Stimulated activated naive CD8-positive, alpha-beta T cell treated with anti-CD3 and anti-CD28 coated beads, Interleukin-15, Interleukin-2, amounts not matched to agents 100 ng/mL and 50 ng/mL, for 24 hours (primary cell): ENCODE measurements at regions not wholly inside any gene's neighbourhood (a gene's known extent, or its start where the extent isn't known, plus 50 kb on each side); places are given as distances from the start of the nearest gene placed in this dataset.

Experiments used
- H3K27ac Mint-ChIP-seq: one replicate; pipeline ENCODE4 v1.8.0; 2021; ENCODE audit warnings: mild to moderate bottlenecking, mixed read lengths
- H3K27me3 Mint-ChIP-seq: one replicate; pipeline ENCODE4 v1.8.0; 2021; ENCODE audit warnings: mixed read lengths
- H3K36me3 Mint-ChIP-seq: one replicate; pipeline ENCODE4 v1.8.0; 2021; ENCODE audit warnings: low read depth, mixed read lengths
- H3K4me1 Mint-ChIP-seq: one replicate; pipeline ENCODE4 v1.8.0; 2021; ENCODE audit warnings: low read depth, mixed read lengths
- H3K4me3 Mint-ChIP-seq: one replicate; pipeline ENCODE4 v1.8.0; 2021; ENCODE audit warnings: mild to moderate bottlenecking, mixed read lengths
- H3K9me3 Mint-ChIP-seq: one replicate; pipeline ENCODE4 v1.8.0; 2021; ENCODE audit warnings: mixed read lengths

- Mint-ChIP-seq H3K36me3 (no peaks in the 10 kb centered on the region), H3K27ac (no peak overlapping the region), H3K9me3 (peaks cover 4% of the 10 kb centered on the region), H3K27me3 (peaks cover 16% of the 10 kb centered on the region), H3K4me3 (no peak overlapping the region), H3K4me1 (no peaks in the 10 kb centered on the region)
These were observed 437.6 kb downstream of the MAFB start for GRCh38 chr20:40251284-40251932.

GRCh38 chr20:40249805-40250204 is 439.2 kb downstream of the MAFB start:
- H3K4me1 Mint-ChIP-seq, result no peaks in the 10 kb centered on the region
- H3K27ac Mint-ChIP-seq, result no peak overlapping the region
- H3K9me3 Mint-ChIP-seq, result peaks cover 4% of the 10 kb centered on the region
- H3K36me3 Mint-ChIP-seq, result no peaks in the 10 kb centered on the region
- no peak overlapping the region for H3K4me3 Mint-ChIP-seq
- peaks cover 11% of the 10 kb centered on the region for H3K27me3 Mint-ChIP-seq

GRCh38 chr20:40245829-40246228 is 443.2 kb downstream of the MAFB start:
- H3K4me3 Mint-ChIP-seq, result no peak overlapping the region

GRCh38 chr20:40244286-40244685 is 444.8 kb downstream of the MAFB start:
- no peaks in the 10 kb centered on the region for H3K9me3 Mint-ChIP-seq
- H3K4me1 Mint-ChIP-seq, result no peaks in the 10 kb centered on the region
- H3K4me3 Mint-ChIP-seq, result no peak overlapping the region
- H3K27me3 Mint-ChIP-seq, result peaks cover 11% of the 10 kb centered on the region
- no peak overlapping the region for H3K27ac Mint-ChIP-seq
- H3K36me3 Mint-ChIP-seq, result no peaks in the 10 kb centered on the region

More at GRCh38 chr20:40245829-40246228, 443.2 kb downstream of the MAFB start:
- no peaks in the 10 kb centered on the region for H3K36me3 Mint-ChIP-seq
- H3K27me3 Mint-ChIP-seq, result peaks cover 11% of the 10 kb centered on the region
- no peaks in the 10 kb centered on the region for H3K4me1 Mint-ChIP-seq
- no peak overlapping the region for H3K27ac Mint-ChIP-seq
- H3K9me3 Mint-ChIP-seq, result peaks cover 1% of the 10 kb centered on the region

- Mint-ChIP-seq H3K27ac (no peak overlapping the region), H3K36me3 (no peaks in the 10 kb centered on the region), H3K4me1 (no peaks in the 10 kb centered on the region), H3K9me3 (no peaks in the 10 kb centered on the region), H3K4me3 (no peak overlapping the region), H3K27me3 (peaks cover 12% of the 10 kb centered on the region)
These were observed 447.3 kb downstream of the MAFB start for GRCh38 chr20:40241596-40242343.

- Mint-ChIP-seq H3K27me3 (peaks cover 15% of the 10 kb centered on the region), H3K9me3 (no peaks in the 10 kb centered on the region)
These were observed 450.5 kb downstream of the MAFB start for GRCh38 chr20:40238511-40238910.

GRCh38 chr20:40234593-40234992 is 454.4 kb downstream of the MAFB start:
- H3K36me3 Mint-ChIP-seq, result no peaks in the 10 kb centered on the region
- no peak overlapping the region for H3K27ac Mint-ChIP-seq
- H3K4me1 Mint-ChIP-seq, result no peaks in the 10 kb centered on the region
- H3K27me3 Mint-ChIP-seq, result peaks cover 6% of the 10 kb centered on the region
- no peak overlapping the region for H3K4me3 Mint-ChIP-seq
- no peaks in the 10 kb centered on the region for H3K9me3 Mint-ChIP-seq

More at GRCh38 chr20:40238511-40238910, 450.5 kb downstream of the MAFB start:
- Mint-ChIP-seq H3K27ac (no peak overlapping the region), H3K4me3 (no peak overlapping the region), H3K36me3 (no peaks in the 10 kb centered on the region), H3K4me1 (no peaks in the 10 kb centered on the region)

- no peak overlapping the region for H3K27ac Mint-ChIP-seq
- H3K4me1 Mint-ChIP-seq, result no peaks in the 10 kb centered on the region
- no peaks in the 10 kb centered on the region for H3K9me3 Mint-ChIP-seq
- no peak overlapping the region for H3K4me3 Mint-ChIP-seq
- peaks cover 9% of the 10 kb centered on the region for H3K27me3 Mint-ChIP-seq
- H3K36me3 Mint-ChIP-seq, result no peaks in the 10 kb centered on the region
These were observed 455.6 kb downstream of the MAFB start for GRCh38 chr20:40233406-40233805.

GRCh38 chr20:40232756-40233155 is 456.3 kb downstream of the MAFB start:
- Mint-ChIP-seq H3K4me1 (no peaks in the 10 kb centered on the region), H3K27ac (no peak overlapping the region), H3K9me3 (no peaks in the 10 kb centered on the region), H3K36me3 (no peaks in the 10 kb centered on the region), H3K4me3 (no peak overlapping the region), H3K27me3 (peaks cover 9% of the 10 kb centered on the region)

GRCh38 chr20:40232273-40232672 is 456.8 kb downstream of the MAFB start:
- Mint-ChIP-seq H3K9me3 (no peaks in the 10 kb centered on the region), H3K36me3 (no peaks in the 10 kb centered on the region), H3K4me3 (no peak overlapping the region), H3K4me1 (no peaks in the 10 kb centered on the region), H3K27me3 (peaks cover 9% of the 10 kb centered on the region), H3K27ac (no peak overlapping the region)

- H3K27ac Mint-ChIP-seq, result no peak overlapping the region
- H3K9me3 Mint-ChIP-seq, result no peaks in the 10 kb centered on the region
- no peak overlapping the region for H3K4me3 Mint-ChIP-seq
- H3K36me3 Mint-ChIP-seq, result no peaks in the 10 kb centered on the region
- peaks cover 5% of the 10 kb centered on the region for H3K27me3 Mint-ChIP-seq
- H3K4me1 Mint-ChIP-seq, result no peaks in the 10 kb centered on the region
These were observed 458.6 kb downstream of the MAFB start for GRCh38 chr20:40230486-40230885.

- Mint-ChIP-seq H3K9me3 (peaks cover 3% of the 10 kb centered on the region), H3K27ac (no peak overlapping the region), H3K4me3 (no peak overlapping the region), H3K27me3 (peaks cover 5% of the 10 kb centered on the region), H3K36me3 (no peaks in the 10 kb centered on the region), H3K4me1 (no peaks in the 10 kb centered on the region)
These were observed 463.4 kb downstream of the MAFB start for GRCh38 chr20:40225596-40225995.

GRCh38 chr20:40223810-40224209 is 465.2 kb downstream of the MAFB start:
- H3K27ac Mint-ChIP-seq, result no peak overlapping the region
- H3K27me3 Mint-ChIP-seq, result no peaks in the 10 kb centered on the region
- H3K4me3 Mint-ChIP-seq, result no peak overlapping the region
- no peaks in the 10 kb centered on the region for H3K36me3 Mint-ChIP-seq
- H3K9me3 Mint-ChIP-seq, result peaks cover 3% of the 10 kb centered on the region
- no peaks in the 10 kb centered on the region for H3K4me1 Mint-ChIP-seq

- H3K27me3 Mint-ChIP-seq, result no peaks in the 10 kb centered on the region
- no peak overlapping the region for H3K4me3 Mint-ChIP-seq
- no peaks in the 10 kb centered on the region for H3K36me3 Mint-ChIP-seq
- H3K27ac Mint-ChIP-seq, result no peak overlapping the region
- no peaks in the 10 kb centered on the region for H3K4me1 Mint-ChIP-seq
- no peaks in the 10 kb centered on the region for H3K9me3 Mint-ChIP-seq
These were observed 470.1 kb downstream of the MAFB start for GRCh38 chr20:40218971-40219370.

- Mint-ChIP-seq H3K9me3 (no peaks in the 10 kb centered on the region), H3K4me1 (no peaks in the 10 kb centered on the region), H3K36me3 (no peaks in the 10 kb centered on the region), H3K27ac (no peak overlapping the region), H3K4me3 (no peak overlapping the region), H3K27me3 (no peaks in the 10 kb centered on the region)
These were observed 470.6 kb downstream of the MAFB start for GRCh38 chr20:40218316-40218969.
